ENCODE measurements at regions not wholly inside any gene's neighbourhood (a gene's known extent, or its start where the extent isn't known, plus 50 kb on each side); places are given as distances from the start of the nearest gene placed in this dataset.

- intact Hi-C loops (cut with micrococcal nuclease) = no loop called here
Observed at GRCh38 chr1:214202992-214203391, 78.0 kb upstream of the SMYD2 start.

GRCh38 chr1:214205053-214205452 is 75.9 kb upstream of the SMYD2 start:
- intact Hi-C loops (cut with micrococcal nuclease) = no loop called here

- intact Hi-C loops (cut with micrococcal nuclease) = no loop called here
Observed at GRCh38 chr1:214208460-214208859, 72.5 kb upstream of the SMYD2 start.

- intact Hi-C loops (cut with micrococcal nuclease) = no loop called here
Observed at GRCh38 chr1:214209260-214209808, 71.6 kb upstream of the SMYD2 start.

GRCh38 chr1:214213136-214213535 is 67.8 kb upstream of the SMYD2 start:
- intact Hi-C loops (cut with micrococcal nuclease) = no loop called here

GRCh38 chr1:214214851-214215250 is 66.1 kb upstream of the SMYD2 start:
- intact Hi-C loops (cut with micrococcal nuclease) = loop anchor here (1.0 to 2.0 kb wide), 2 partner anchors 46 to 113 kb away; no protein-coding TSS in a partner anchor

- intact Hi-C loops (cut with micrococcal nuclease) = loop anchor here (2.0 kb wide), 1 partner anchor 45 kb away; no protein-coding TSS in a partner anchor
Observed at GRCh38 chr1:214215583-214215982, 65.4 kb upstream of the SMYD2 start.

GRCh38 chr1:214216021-214216420 is 64.9 kb upstream of the SMYD2 start:
- intact Hi-C loops (cut with micrococcal nuclease) = no loop called here

GRCh38 chr1:214216779-214217178 is 64.2 kb upstream of the SMYD2 start:
- intact Hi-C loops (cut with micrococcal nuclease) = no loop called here

GRCh38 chr1:214219902-214220301 is 61.1 kb upstream of the SMYD2 start:
- intact Hi-C loops (cut with micrococcal nuclease) = no loop called here

- intact Hi-C loops (cut with micrococcal nuclease) = no loop called here
Observed at GRCh38 chr1:214220891-214221290, 60.1 kb upstream of the SMYD2 start.

- intact Hi-C loops (cut with micrococcal nuclease) = no loop called here
Observed at GRCh38 chr1:214224611-214225354, 56.2 kb upstream of the SMYD2 start.

- intact Hi-C loops (cut with micrococcal nuclease) = no loop called here
Observed at GRCh38 chr1:214228976-214229375, 52.0 kb upstream of the SMYD2 start.

GRCh38 chr1:214229736-214230135 is 51.2 kb upstream of the SMYD2 start:
- intact Hi-C loops (cut with micrococcal nuclease) = no loop called here
